HEK293 (cell line): ENCODE measurements at regions not wholly inside any gene's neighbourhood (a gene's known extent, or its start where the extent isn't known, plus 50 kb on each side); places are given as distances from the start of the nearest gene placed in this dataset.

Experiments
- CTCF ChIP-seq: fragments of 450-650 bp; formaldehyde crosslinking; IDR thresholded peaks from 2 replicates; pipeline ENCODE4 v1.5.1; 2016; ENCODE audit warnings: missing biosample characterization, missing genetic modification characterization
- RBAK ChIP-seq: fragments of 450-650 bp; formaldehyde crosslinking; IDR thresholded peaks from 2 replicates; pipeline ENCODE4 v1.5.1; 2016; ENCODE audit warnings: missing biosample characterization, missing genetic modification characterization
- SCRT1 ChIP-seq: fragments of 450-650 bp; formaldehyde crosslinking; IDR thresholded peaks from 2 replicates; pipeline ENCODE4 v1.5.1; 2016; ENCODE audit warnings: missing biosample characterization, missing genetic modification characterization, borderline replicate concordance
- YY1 ChIP-seq: fragments of 450-650 bp; formaldehyde crosslinking; IDR thresholded peaks from 2 replicates; pipeline ENCODE4 v1.5.1; 2018; ENCODE audit warnings: missing biosample characterization, missing genetic modification characterization
- ZFP3 ChIP-seq: fragments of 450-650 bp; formaldehyde crosslinking; IDR thresholded peaks from 2 replicates; pipeline ENCODE4 v1.5.1; 2016; ENCODE audit warnings: low read depth, missing biosample characterization, missing genetic modification characterization
- ZNF169 ChIP-seq: fragments of 450-650 bp; formaldehyde crosslinking; IDR thresholded peaks from 2 replicates; pipeline ENCODE4 v1.5.1; 2016; ENCODE audit warnings: missing biosample characterization, missing genetic modification characterization
- ZNF24 ChIP-seq: fragments of 450-650 bp; formaldehyde crosslinking; IDR thresholded peaks from 2 replicates; pipeline ENCODE4 v1.5.1; 2016; ENCODE audit warnings: missing biosample characterization, missing genetic modification characterization
- ZNF777 ChIP-seq: fragments of 450-650 bp; formaldehyde crosslinking; IDR thresholded peaks from 2 replicates; pipeline ENCODE4 v1.5.1; 2017; ENCODE audit warnings: missing biosample characterization, missing genetic modification characterization, borderline replicate concordance
- TF ChIP-seq, protein P1 (sequence below): fragments of 450-650 bp; formaldehyde crosslinking; IDR thresholded peaks from 2 replicates; pipeline ENCODE4 v1.5.1; 2016; ENCODE audit warnings: missing biosample characterization, missing genetic modification characterization
- TF ChIP-seq, protein P2 (sequence below): fragments of 450-650 bp; formaldehyde crosslinking; IDR thresholded peaks from 2 replicates; pipeline ENCODE4 v1.5.1; 2016; ENCODE audit warnings: missing biosample characterization, missing genetic modification characterization

GRCh38 chr18:6624271-6624660 lies 105.2 kb upstream of the ARHGAP28 start:
- TF ChIP-seq SCRT1 (tag by site-specific recombination), result no peak
- TF ChIP-seq RBAK (tag by site-specific recombination), result no peak
- TF ChIP-seq, protein P1, sequence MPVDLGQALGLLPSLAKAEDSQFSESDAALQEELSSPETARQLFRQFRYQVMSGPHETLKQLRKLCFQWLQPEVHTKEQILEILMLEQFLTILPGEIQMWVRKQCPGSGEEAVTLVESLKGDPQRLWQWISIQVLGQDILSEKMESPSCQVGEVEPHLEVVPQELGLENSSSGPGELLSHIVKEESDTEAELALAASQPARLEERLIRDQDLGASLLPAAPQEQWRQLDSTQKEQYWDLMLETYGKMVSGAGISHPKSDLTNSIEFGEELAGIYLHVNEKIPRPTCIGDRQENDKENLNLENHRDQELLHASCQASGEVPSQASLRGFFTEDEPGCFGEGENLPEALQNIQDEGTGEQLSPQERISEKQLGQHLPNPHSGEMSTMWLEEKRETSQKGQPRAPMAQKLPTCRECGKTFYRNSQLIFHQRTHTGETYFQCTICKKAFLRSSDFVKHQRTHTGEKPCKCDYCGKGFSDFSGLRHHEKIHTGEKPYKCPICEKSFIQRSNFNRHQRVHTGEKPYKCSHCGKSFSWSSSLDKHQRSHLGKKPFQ (tag by site-specific recombination), result no peak
- TF ChIP-seq ZNF777 (tag by site-specific recombination), result no peak
- no peak for TF ChIP-seq ZFP3 (tag by site-specific recombination)
- TF ChIP-seq CTCF (tag by site-specific recombination), result no peak
- no peak for TF ChIP-seq ZNF169
- no peak for TF ChIP-seq ZNF24 (tag by site-specific recombination)
- TF ChIP-seq, protein P2, sequence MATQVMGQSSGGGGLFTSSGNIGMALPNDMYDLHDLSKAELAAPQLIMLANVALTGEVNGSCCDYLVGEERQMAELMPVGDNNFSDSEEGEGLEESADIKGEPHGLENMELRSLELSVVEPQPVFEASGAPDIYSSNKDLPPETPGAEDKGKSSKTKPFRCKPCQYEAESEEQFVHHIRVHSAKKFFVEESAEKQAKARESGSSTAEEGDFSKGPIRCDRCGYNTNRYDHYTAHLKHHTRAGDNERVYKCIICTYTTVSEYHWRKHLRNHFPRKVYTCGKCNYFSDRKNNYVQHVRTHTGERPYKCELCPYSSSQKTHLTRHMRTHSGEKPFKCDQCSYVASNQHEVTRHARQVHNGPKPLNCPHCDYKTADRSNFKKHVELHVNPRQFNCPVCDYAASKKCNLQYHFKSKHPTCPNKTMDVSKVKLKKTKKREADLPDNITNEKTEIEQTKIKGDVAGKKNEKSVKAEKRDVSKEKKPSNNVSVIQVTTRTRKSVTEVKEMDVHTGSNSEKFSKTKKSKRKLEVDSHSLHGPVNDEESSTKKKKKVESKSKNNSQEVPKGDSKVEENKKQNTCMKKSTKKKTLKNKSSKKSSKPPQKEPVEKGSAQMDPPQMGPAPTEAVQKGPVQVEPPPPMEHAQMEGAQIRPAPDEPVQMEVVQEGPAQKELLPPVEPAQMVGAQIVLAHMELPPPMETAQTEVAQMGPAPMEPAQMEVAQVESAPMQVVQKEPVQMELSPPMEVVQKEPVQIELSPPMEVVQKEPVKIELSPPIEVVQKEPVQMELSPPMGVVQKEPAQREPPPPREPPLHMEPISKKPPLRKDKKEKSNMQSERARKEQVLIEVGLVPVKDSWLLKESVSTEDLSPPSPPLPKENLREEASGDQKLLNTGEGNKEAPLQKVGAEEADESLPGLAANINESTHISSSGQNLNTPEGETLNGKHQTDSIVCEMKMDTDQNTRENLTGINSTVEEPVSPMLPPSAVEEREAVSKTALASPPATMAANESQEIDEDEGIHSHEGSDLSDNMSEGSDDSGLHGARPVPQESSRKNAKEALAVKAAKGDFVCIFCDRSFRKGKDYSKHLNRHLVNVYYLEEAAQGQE (tag by site-specific recombination), result no peak
- no peak for TF ChIP-seq YY1 (tag by site-specific recombination)
